ENCODE measurements at regions not wholly inside any gene's neighbourhood (a gene's known extent, or its start where the extent isn't known, plus 50 kb on each side); places are given as distances from the start of the nearest gene placed in this dataset.

DNA sequence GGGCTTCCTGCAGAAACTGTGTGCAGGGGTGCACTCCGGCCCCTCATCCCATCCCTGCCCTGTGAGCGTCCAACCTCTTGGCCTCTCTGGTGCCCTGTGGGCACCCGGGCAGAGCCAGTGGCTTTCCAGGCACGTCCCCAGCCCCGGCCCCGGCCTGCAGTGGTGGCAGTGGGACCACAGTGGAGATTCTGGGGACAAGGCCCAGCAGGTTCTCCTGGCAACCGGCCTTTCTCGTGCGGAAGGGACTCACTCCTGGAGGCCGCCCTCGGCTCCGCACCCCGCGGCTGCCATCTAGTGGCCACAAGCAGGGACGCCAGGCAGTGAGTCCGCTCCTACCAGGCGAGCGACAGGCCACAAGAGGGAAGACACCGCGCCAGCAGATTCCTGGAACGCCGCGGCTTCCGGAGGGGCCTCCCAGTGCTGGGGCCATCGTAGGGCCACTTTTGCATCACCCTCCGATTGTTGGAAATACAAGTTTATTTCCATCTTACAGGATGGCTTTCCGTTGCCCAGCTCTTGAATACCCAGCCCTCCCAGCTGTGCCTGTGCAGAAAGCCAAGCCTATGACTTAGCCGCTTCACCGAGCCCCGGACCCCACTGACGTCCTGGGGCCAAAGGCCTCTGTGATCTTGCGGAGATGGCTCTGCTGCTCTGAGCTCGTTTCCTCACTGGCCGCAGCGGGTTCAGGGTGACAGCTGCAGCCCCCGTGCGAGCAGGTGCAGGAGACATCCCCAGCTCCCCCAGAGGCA, 357.3 kb downstream of the CTTN start:
- TF ChIP-seq, protein P1, sequence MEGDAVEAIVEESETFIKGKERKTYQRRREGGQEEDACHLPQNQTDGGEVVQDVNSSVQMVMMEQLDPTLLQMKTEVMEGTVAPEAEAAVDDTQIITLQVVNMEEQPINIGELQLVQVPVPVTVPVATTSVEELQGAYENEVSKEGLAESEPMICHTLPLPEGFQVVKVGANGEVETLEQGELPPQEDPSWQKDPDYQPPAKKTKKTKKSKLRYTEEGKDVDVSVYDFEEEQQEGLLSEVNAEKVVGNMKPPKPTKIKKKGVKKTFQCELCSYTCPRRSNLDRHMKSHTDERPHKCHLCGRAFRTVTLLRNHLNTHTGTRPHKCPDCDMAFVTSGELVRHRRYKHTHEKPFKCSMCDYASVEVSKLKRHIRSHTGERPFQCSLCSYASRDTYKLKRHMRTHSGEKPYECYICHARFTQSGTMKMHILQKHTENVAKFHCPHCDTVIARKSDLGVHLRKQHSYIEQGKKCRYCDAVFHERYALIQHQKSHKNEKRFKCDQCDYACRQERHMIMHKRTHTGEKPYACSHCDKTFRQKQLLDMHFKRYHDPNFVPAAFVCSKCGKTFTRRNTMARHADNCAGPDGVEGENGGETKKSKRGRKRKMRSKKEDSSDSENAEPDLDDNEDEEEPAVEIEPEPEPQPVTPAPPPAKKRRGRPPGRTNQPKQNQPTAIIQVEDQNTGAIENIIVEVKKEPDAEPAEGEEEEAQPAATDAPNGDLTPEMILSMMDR (IDR thresholded peaks at IDR 0.05; ENCODE audit: low read depth, low read length), result peak; percentile 82
- no peak for TF ChIP-seq POLR2A (IDR thresholded peaks at IDR 0.05; ENCODE audit: extremely low read depth, insufficient read length)
- TF ChIP-seq, protein P2, sequence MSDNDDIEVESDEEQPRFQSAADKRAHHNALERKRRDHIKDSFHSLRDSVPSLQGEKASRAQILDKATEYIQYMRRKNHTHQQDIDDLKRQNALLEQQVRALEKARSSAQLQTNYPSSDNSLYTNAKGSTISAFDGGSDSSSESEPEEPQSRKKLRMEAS (IDR thresholded peaks at IDR 0.05; ENCODE audit: low read depth, low read length), result no peak
- TF ChIP-seq MYC (IDR thresholded peaks at IDR 0.05; ENCODE audit: low read depth, low read length), result peak; percentile 41
- H3K4me3 ChIP-seq (ENCODE audit: low read depth, low read length), result no peak overlapping the region
- peak; percentile 73 for DNase-seq (ENCODE audit: low read depth)

DNA sequence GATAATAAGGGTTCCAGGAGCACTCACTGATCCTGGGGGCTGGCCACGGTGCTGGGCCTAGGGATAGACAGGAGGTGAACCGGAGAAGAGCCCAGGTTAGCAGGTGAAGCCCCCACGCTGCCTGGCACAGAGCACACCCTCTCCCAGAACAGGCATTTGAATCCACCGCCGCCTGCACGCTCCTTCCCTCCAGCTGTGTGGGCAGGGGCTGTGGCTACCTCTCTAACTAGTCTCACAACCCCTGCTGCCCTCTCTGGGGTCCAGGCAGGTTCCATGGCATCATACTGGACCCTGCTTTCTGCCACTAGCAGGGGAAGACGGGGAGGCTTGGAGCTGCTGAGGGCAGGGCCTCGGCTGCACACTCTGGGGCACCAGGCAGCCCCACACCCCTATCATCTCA, 358.0 kb downstream of the CTTN start:
- no peak overlapping the region for H3K4me3 ChIP-seq (ENCODE audit: low read depth, low read length)
- DNase-seq (ENCODE audit: low read depth), result no peak

DNA sequence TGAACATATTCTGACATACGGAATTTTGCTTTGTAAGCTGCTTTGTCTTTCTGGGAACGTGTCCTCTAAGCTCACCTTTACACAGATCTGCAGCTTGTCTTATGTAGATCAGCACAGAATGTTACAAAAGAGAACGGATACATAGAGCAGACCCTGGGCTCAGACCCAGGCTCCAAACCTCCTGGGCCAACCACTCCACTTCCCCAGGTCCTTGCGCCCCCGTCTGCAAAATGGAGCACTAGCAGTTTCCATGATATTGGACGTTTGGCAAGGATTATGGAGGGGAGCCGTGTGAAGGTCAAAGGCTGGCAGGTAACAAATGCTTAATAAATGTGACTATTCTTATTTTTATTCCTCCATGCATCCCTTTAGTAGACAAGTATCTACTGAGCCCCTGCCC, 358.4 kb downstream of the CTTN start:
- H3K4me3 ChIP-seq (ENCODE audit: low read depth, low read length), result no peak overlapping the region
- TF ChIP-seq, protein P1 (IDR thresholded peaks at IDR 0.05; ENCODE audit: low read depth, low read length), result no peak
- TF ChIP-seq, protein P2 (IDR thresholded peaks at IDR 0.05; ENCODE audit: low read depth, low read length), result no peak
- no peak for TF ChIP-seq MYC (IDR thresholded peaks at IDR 0.05; ENCODE audit: low read depth, low read length)
- DNase-seq (ENCODE audit: low read depth), result no peak

More for the DNA sequence above, 358.0 kb downstream of the CTTN start:
- TF ChIP-seq, protein P2 (IDR thresholded peaks at IDR 0.05; ENCODE audit: low read depth, low read length), result no peak
- no peak for TF ChIP-seq MYC (IDR thresholded peaks at IDR 0.05; ENCODE audit: low read depth, low read length)
- TF ChIP-seq POLR2A (IDR thresholded peaks at IDR 0.05; ENCODE audit: extremely low read depth, insufficient read length), result no peak
- TF ChIP-seq, protein P1 (IDR thresholded peaks at IDR 0.05; ENCODE audit: low read depth, low read length), result no peak

DNA sequence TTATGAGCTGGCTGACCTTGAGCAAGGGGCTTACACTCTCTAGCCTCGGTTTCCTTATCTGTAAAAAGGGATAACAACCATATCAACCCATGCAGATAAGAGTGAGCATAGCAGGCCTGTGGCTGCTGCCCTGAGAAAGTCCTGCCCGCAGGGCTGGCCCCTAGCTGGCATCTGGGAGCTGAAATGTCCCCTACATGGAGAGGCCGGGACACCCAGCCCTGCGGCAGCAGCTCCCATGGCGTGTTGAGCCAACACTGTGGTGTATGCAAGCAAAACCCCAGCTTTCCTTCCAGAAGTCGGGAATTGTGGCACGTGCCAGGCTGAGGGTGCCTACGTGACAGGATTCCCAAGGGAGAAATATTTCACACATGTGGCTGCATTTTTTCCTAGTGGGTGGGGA, 358.9 kb downstream of the CTTN start:
- TF ChIP-seq, protein P1 (IDR thresholded peaks at IDR 0.05; ENCODE audit: low read depth, low read length), result no peak
- TF ChIP-seq POLR2A (IDR thresholded peaks at IDR 0.05; ENCODE audit: extremely low read depth, insufficient read length), result no peak
- TF ChIP-seq, protein P2 (IDR thresholded peaks at IDR 0.05; ENCODE audit: low read depth, low read length), result no peak
- TF ChIP-seq MYC (IDR thresholded peaks at IDR 0.05; ENCODE audit: low read depth, low read length), result no peak
- no peak for DNase-seq (ENCODE audit: low read depth)
- no peak overlapping the region for H3K4me3 ChIP-seq (ENCODE audit: low read depth, low read length)

DNA sequence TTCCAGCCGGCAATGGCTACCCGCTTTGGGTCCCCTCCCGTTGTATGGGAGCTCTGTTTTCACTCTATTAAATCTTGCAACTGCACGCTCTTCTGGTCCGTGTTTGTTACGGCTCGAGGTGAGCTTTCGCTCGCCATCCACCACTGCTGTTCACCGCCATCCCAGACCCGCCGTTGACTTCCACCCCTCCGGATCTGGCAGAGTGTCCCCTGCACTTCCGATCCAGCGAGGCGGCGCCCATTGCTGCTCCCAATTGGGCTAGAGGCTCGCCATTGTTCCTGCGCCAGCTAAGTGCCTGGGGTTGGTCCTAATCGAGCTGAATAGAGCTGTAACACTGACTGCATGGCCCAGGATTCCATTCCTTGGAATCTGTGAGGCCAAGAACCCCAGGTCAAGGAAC, 359.9 kb downstream of the CTTN start:
- TF ChIP-seq POLR2A (IDR thresholded peaks at IDR 0.05; ENCODE audit: extremely low read depth, insufficient read length), result no peak
- TF ChIP-seq, protein P2 (IDR thresholded peaks at IDR 0.05; ENCODE audit: low read depth, low read length), result no peak
- TF ChIP-seq MYC (IDR thresholded peaks at IDR 0.05; ENCODE audit: low read depth, low read length), result no peak
- TF ChIP-seq, protein P1 (IDR thresholded peaks at IDR 0.05; ENCODE audit: low read depth, low read length), result no peak
- DNase-seq (ENCODE audit: low read depth), result no peak
- H3K4me3 ChIP-seq (ENCODE audit: low read depth, low read length), result no peak overlapping the region

Measured in NB4 (cell line).